Globus pallidus (tissue), 1 donor: ENCODE measurements at regions not wholly inside any gene's neighbourhood (a gene's known extent, or its start where the extent isn't known, plus 50 kb on each side); places are given as distances from the start of the nearest gene placed in this dataset.

Source experiments
- DNase-seq: peaks from one replicate; pipeline ENCODE4 v3.0.0-alpha.2; 2015; ENCODE audit warnings: low spot score

- no peak for DNase-seq
Measured at GRCh38 chr6:44560458-44561059, 173.1 kb downstream of the CDC5L start.

- no peak for DNase-seq
Measured at GRCh38 chr6:44561060-44561623, 173.6 kb downstream of the CDC5L start.

- DNase-seq = no peak
Measured at GRCh38 chr6:44561832-44562665, 174.5 kb downstream of the CDC5L start.

DNA sequence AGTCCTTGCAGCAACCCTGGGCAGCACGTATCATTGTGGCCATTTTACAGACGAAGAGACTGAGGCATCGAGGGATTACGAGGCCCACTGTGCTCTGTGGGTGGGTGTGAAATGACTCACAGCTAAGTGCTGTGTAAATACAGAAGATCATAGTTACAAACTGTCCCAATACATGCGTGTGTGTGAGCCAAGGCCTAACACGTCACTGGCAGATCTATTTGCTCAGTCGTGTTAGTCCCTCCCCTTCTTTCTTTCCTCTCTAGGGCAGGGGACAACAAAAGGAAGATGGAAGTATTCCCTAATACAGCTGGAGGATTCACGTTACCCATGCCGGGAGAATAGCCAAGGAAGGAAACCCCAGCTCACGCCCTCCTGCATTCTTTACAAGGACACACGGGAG, 175.9 kb downstream of the CDC5L start:
- no peak for DNase-seq

DNA sequence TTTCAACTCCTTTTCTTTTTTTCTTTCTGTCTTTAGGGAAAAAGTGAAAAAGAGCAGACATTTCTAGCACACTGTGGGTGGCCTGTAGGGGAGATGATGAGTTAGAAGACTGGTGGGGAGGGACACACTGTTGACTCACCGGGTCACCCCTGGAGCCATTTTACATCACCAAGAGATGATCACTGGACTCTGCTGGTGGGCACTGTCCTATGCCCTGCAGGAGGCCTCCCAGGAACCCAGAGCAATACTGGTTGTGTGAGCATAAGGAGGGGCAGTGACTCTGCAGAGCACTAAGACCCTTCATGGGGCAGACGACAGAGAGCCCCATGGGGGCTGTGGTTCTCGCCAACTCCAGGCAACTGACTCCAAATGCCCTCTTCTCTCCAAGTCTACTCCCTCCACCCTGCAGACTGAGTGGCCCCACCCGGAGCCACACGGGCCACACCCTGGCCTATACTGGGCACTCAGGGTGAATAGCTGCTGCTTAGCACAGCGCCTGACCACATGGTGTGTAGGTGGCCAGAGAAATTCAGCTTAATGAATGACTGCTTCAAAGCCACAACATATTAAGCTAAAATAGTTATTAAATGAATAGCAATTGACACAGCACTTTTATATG, 177.5 kb downstream of the CDC5L start:
- no peak for DNase-seq

- DNase-seq = no peak
Measured at GRCh38 chr6:44567406-44567805, 179.9 kb downstream of the CDC5L start.

- no peak for DNase-seq
Measured at GRCh38 chr6:44569131-44569530, 181.6 kb downstream of the CDC5L start.

DNA sequence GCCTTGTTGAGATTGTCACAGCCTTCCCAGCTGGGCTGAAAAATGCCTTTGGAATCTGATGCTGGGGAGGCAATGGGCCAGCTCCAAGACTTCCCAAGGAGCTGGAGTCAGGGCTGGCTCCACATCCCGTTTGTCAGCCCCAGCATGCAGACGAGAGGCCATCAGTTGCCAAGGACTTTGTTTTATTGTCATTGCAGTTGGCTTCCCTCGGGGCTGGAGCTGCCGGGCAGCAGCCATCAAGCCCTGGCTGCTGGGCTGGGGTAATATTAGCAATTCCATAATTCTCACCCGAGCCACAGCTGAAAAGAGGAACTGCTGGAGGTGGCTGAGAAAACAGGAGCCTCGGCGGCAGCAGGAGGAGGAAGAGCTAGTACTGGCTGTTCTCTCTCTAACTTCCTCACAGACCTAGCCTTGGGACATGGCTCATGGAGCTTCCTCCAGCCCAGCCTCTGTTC, 182.5 kb downstream of the CDC5L start:
- DNase-seq = peak; percentile 60

DNA sequence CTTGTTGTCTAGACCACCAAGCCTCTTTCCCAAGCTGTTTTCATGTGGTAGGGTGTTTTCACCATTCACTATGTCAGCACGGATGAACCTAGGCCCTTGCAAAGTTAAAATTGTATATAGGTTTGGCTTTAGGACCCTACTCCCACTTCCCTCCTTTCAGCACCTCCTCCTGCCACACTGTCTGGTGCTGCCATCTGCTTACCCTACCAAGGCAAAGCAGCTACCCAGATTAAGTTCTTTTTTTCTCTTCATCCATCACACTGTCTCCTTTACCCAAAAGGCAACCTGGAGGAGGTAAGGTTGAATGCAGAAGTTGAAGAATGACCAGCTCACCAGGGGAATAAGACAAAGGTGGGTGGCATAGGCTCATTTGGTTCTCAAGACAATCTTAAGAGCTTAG, 184.0 kb downstream of the CDC5L start:
- DNase-seq = no peak

DNA sequence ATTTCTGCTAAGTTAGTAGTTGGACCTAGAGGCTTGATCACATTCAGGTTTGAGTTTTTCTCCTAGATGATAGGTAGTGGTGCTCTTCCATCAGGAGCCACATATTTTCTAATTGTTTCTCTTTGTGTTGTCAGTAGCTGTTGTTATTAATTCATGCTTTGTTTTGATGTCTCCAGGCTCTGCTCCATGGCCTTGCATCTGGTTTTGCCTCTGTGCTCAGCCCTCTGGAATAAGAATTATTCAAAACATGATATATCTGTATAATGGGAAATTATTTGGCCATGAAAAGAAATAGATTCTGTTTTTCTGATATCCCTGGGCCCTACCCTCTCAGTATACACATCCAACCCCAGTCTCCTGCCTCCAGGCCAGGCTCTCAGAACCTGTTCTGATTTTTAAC, 184.8 kb downstream of the CDC5L start:
- no peak for DNase-seq

DNA sequence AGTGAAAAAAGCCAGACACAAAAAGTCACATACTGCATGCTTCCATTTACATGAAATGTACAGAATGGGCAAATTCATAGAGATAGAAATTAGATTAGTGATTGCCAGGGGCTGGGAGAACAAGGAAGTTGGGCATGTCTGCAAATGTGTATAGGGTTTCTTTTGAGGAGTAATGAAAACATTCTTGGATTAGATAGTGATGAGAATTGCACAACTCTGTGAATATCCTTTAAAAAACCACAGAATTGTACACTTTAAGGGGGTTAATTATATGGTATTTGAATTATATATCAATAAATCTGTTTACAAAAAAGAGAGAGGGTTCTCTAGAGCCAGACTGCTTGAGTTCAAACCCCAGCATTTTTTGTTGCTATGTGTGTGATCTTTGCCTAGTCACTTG, 188.1 kb downstream of the CDC5L start:
- no peak for DNase-seq

GRCh38 chr6:44576132-44576631, 188.7 kb downstream of the CDC5L start:
- no peak for DNase-seq

DNA sequence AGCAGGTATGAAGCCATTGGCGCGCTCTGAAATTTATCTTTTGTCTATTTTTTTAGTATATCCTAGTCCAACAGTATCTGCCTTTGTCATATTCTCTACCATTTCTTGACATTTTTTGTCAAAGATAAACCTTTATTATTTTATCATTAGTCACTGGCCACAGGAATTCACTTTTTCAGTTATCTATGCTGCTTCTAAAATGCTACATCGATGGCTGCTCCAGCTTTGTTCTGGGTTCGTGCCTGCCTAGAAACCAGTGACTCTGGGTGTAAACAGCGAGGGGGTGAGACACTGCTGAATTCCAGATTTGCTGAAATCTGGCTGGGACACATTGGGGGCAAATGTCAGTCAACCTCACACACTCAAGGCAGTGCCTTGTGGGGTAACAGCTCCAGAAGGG, 193.4 kb downstream of the CDC5L start:
- no peak for DNase-seq

DNA sequence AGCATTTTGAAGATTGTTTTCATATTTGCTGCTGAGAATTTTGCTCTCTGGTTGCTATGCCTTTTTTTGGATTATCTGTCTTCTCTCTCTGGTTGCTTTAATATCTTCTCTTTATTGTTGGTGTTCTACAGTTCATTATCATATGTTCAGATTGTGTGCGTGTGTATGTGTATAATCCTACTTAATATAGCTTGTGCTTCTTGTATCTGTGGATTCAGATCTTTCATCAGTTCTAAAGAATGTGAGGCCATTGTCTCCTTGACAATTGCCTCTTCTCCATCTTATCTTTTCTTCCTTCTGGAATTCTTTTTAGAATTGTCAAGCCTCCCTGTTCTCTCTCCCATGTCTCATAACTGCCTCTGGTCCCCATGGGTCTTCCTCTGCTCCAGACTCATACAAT, 195.4 kb downstream of the CDC5L start:
- DNase-seq = no peak

- DNase-seq = no peak
Measured at GRCh38 chr6:44590471-44590870, 203.0 kb downstream of the CDC5L start.

DNA sequence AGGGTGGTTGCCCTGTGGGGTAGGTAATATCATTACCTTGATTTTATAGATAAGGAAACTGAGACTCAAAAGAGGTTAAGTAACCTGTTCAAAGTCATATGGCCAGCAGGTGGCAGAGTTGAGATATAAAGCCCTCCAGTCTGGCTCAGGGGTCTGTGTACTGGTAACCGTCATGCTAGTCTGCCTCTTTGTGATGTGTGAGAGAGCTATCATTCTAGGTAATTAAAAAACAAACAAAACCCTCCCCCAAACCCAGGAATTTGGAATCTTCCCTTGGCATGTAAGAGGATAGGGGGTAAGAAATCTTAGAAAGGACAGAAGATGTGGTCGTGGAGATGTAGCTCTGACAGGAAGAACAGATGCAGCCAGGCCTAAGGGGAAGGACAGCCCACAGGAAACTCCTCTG, 206.0 kb downstream of the CDC5L start:
- DNase-seq = no peak

- DNase-seq = no peak
Measured at GRCh38 chr6:44594481-44594880, 207.0 kb downstream of the CDC5L start.

DNA sequence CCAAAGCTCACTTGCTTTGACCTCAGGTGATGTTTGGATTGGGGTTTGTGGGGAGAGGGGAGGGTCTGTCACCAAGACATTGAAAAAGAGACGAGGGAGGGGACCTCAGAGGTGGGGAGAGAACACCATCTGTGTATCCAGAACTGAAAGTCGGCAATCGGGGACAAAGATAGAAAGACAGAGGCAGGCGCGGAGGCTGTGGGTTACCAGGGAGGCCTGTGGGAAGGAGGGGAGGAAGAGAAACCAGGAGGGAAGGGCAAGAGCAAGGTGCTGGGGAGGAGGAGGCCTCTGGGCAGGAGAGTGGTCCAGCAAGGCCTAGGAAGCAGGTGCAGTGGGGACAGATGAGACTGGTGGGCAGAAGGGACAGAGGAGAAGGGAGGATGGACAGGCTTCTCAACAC, 211.2 kb downstream of the CDC5L start:
- DNase-seq = no peak

DNA sequence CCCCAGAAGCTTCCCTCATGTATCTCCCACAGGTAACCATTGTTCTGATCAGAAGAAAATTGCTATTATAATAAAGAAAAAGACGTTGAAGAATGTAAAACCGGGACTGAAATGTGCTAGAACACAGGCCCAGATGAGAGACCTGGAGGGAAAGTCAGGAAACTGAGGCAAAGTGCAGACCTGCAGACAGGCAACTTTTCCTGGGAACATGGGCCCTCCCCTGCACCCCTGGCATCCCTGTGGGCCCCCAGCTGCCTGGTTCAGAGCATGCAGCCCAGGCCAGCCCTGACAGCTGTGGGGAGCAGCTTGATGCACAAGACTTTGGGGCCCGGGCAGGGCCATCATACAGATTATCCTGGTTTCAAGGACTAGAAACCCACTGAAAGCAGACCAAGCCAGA, 212.2 kb downstream of the CDC5L start:
- no peak for DNase-seq

GRCh38 chr6:44603044-44603686, 215.7 kb downstream of the CDC5L start:
- no peak for DNase-seq

DNA sequence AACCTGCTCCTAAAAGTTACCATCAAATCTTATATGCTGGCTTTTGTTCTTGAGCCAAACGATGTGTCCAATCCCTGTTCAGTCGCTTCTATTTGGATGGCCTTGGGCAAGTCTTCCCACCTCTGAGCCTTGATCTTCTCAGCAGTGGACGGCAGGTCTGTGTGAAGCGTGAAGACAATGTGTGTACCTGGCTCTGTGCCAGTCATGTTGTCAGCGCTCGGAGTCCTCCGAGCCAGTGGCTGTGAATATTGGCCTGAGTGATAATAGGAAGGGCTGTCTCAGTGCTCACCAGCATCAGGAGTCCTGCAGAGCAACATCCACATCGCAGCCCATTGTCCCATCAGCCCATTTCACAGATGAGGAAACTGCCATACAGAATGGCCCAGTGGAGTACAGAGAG, 219.0 kb downstream of the CDC5L start:
- DNase-seq = no peak

DNA sequence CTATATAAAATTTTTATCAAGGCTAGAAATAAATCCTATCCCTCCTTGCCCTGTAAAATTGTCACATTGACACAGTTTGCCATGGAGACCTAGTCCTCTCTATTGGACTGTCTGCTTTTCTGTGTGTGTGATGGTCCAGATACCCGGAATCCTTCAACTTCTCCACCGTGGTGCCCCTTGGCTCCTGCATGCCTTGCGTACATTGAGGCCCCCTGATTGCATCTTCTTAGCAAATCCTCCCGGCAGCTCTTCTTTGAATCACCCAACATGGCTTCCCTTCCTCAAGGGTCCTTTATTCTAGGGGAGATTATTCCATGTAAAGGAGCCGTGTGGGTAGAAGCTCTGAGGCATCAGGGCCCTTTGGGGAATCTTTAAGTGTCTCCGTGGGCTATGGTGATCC, 219.5 kb downstream of the CDC5L start:
- no peak for DNase-seq
